WTC11 (cell line): ENCODE measurements at regions not wholly inside any gene's neighbourhood (a gene's known extent, or its start where the extent isn't known, plus 50 kb on each side); places are given as distances from the start of the nearest gene placed in this dataset.

Source experiments
- ATAC-seq: fragments of 200-7000 bp; cut with Tn5 transposase; 2 replicates; pipeline ENCODE4 v1.10.0; 2021; ENCODE audit warnings: mild to moderate bottlenecking, moderate library complexity
- CTCF ChIA-PET: fragments of 300-600 bp; sonication (Branson Sonifier 250); formaldehyde crosslinking; loops from one replicate; lab custom pipeline; 2021; ENCODE audit warnings: antibody characterized with exemption; lab: Charles Lee
- POLR2A ChIA-PET: fragments of 350-600 bp; sonication (Branson Sonifier 250); formaldehyde crosslinking; loops from one replicate; lab custom pipeline; 2021; ENCODE audit warnings: antibody characterized with exemption; lab: Charles Lee
- DNase-seq: peaks from one replicate; pipeline ENCODE4 v3.0.0; 2021; ENCODE audit warnings: low spot score
- H3K27ac Mint-ChIP-seq: 2 replicates; pipeline ENCODE4 v1.8.0; 2021; ENCODE audit warnings: mixed read lengths
- H3K27me3 Mint-ChIP-seq: 2 replicates; pipeline ENCODE4 v1.8.0; 2021; ENCODE audit warnings: low read depth, mild to moderate bottlenecking, moderate library complexity, mixed read lengths
- H3K36me3 Mint-ChIP-seq: 2 replicates; pipeline ENCODE4 v1.8.0; 2021; ENCODE audit warnings: mixed read lengths
- H3K4me1 Mint-ChIP-seq: 2 replicates; pipeline ENCODE4 v1.8.0; 2022; ENCODE audit warnings: mixed read lengths
- H3K4me3 Mint-ChIP-seq: 2 replicates; pipeline ENCODE4 v1.8.0; 2021; ENCODE audit warnings: mild to moderate bottlenecking, moderate library complexity, mixed read lengths
- H3K9me3 Mint-ChIP-seq: 2 replicates; pipeline ENCODE4 v1.8.0; 2021; ENCODE audit warnings: mixed read lengths
- CREB1 ChIP-seq: sonication (generic); formaldehyde crosslinking; IDR thresholded peaks from 2 replicates; pipeline ENCODE4 v1.8.0; 2023; ENCODE audit warnings: mild to moderate bottlenecking, missing genetic modification reagents
- E2F4 ChIP-seq: sonication (generic); formaldehyde crosslinking; IDR thresholded peaks from 2 replicates; pipeline ENCODE4 v1.8.1; 2022; ENCODE audit warnings: low read depth, mild to moderate bottlenecking, moderate library complexity, missing genetic modification reagents, borderline replicate concordance
- IRF1 ChIP-seq: sonication (generic); formaldehyde crosslinking; IDR thresholded peaks from 2 replicates; pipeline ENCODE4 v1.8.0; 2023; ENCODE audit warnings: missing genetic modification reagents
- NFE2L1 ChIP-seq: sonication (generic); formaldehyde crosslinking; IDR thresholded peaks from 2 replicates; pipeline ENCODE4 v1.8.1; 2023; ENCODE audit warnings: missing genetic modification reagents
- NFYB ChIP-seq: sonication (generic); formaldehyde crosslinking; conservative IDR thresholded peaks from 2 replicates; pipeline ENCODE4 v1.8.0; 2022; ENCODE audit warnings: low read depth, missing genetic modification reagents
- PRRX2 ChIP-seq: fragments of 250-450 bp; sonication (Bioruptor Pico); IDR thresholded peaks from 2 replicates; pipeline ENCODE4 v1.8.0; 2021; ENCODE audit warnings: mild to moderate bottlenecking
- STAT6 ChIP-seq: sonication (generic); formaldehyde crosslinking; conservative IDR thresholded peaks from 2 replicates; pipeline ENCODE4 v1.8.1; 2023; ENCODE audit warnings: mild to moderate bottlenecking, low read depth, missing genetic modification reagents, moderate library complexity
- USF2 ChIP-seq: sonication (generic); formaldehyde crosslinking; IDR thresholded peaks from 2 replicates; pipeline ENCODE4 v1.8.1; 2023; ENCODE audit warnings: mild to moderate bottlenecking, missing genetic modification reagents, moderate library complexity
- ZNF121 ChIP-seq: sonication (generic); formaldehyde crosslinking; IDR thresholded peaks from 2 replicates; pipeline ENCODE4 v1.8.0; 2023; ENCODE audit warnings: missing genetic modification reagents
- ZNF138 ChIP-seq: sonication (generic); formaldehyde crosslinking; conservative IDR thresholded peaks from 2 replicates; pipeline ENCODE4 v1.8.1; 2022; ENCODE audit warnings: mild to moderate bottlenecking, moderate library complexity, missing genetic modification reagents
- ZNF263 ChIP-seq: sonication (generic); formaldehyde crosslinking; IDR thresholded peaks from 2 replicates; pipeline ENCODE4 v1.8.1; 2022; ENCODE audit warnings: low read depth, mild to moderate bottlenecking, moderate library complexity, missing genetic modification reagents
- TF ChIP-seq, protein P1 (sequence below): fragments of 250-450 bp; sonication (Bioruptor Pico); IDR thresholded peaks from 2 replicates; pipeline ENCODE4 v1.9.0; 2021; ENCODE audit warnings: moderate library complexity, mild to moderate bottlenecking, inconsistent platforms, borderline replicate concordance
- TF ChIP-seq, protein P2 (sequence below): fragments of 250-450 bp; sonication (Bioruptor Pico); IDR thresholded peaks from 2 replicates; pipeline ENCODE4 v1.9.0; 2021; ENCODE audit warnings: mild to moderate bottlenecking
- TF ChIP-seq, protein P3 (sequence below): sonication (generic); formaldehyde crosslinking; IDR thresholded peaks from 2 replicates; pipeline ENCODE4 v1.8.0; 2022; ENCODE audit warnings: missing genetic modification reagents
- TF ChIP-seq, protein P4 (sequence below): sonication (generic); formaldehyde crosslinking; IDR thresholded peaks from 2 replicates; pipeline ENCODE4 v1.8.1; 2022; ENCODE audit warnings: missing genetic modification reagents, borderline replicate concordance

DNA sequence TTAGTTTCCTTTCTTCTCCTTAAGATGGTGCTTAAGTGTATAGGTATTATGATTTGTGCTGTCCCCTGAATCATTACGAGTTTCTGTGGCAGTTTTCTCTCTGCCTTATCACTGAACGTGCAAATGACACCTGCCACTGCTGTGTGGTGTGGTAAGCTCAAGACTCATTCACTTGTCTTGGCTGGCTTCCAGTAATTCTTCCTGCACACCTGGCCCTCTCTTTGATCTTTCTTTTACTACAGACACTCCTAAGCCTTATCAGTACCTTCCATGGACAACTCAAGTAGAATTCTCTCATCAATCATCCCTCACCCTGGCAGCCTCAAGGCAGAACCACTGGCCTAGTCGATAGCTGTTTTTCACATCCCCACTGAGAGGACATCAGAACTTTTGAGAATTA is 82.6 kb upstream of the ADAMTS19 start:
- CTCF ChIA-PET = no interaction called here
- DNase-seq = no peak
- no peak overlapping the region for H3K4me3 Mint-ChIP-seq

DNA sequence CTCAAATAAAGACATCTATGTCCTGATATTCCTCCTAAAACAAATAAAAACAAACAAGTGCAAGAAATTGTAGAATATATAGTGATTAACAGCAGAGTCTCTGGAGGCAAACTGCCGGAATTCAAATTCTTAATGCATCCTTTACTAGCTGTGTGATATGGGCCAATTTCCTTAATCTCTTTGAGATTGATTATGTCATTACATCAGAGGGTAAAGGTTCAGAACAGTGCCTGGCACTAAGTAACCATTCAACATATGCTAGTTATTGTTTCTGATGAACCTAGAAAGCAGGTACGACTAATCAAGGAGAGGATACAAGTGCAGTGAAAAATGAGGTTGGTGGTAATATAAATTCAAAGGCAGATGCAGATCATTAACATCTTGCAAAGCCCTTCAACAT is 81.1 kb upstream of the ADAMTS19 start:
- Mint-ChIP-seq H3K4me1 (peaks cover 15% of the 10 kb centered on the region; the same call in 1 of the 2 replicates), H3K9me3 (no peaks in the 10 kb centered on the region), H3K27ac (no peak overlapping the region), H3K27me3 (no peaks in the 10 kb centered on the region), H3K36me3 (no peaks in the 10 kb centered on the region), H3K4me3 (no peak overlapping the region)
- no peak for ATAC-seq
- CTCF ChIA-PET = no interaction called here
- POLR2A ChIA-PET = no interaction called here
- no peak for DNase-seq
- no peak for TF ChIP-seq ZNF121 (CRISPR knock-in tag)
- no peak for TF ChIP-seq CREB1
- no peak for TF ChIP-seq NFE2L1 (CRISPR knock-in tag)
- TF ChIP-seq, protein P1, sequence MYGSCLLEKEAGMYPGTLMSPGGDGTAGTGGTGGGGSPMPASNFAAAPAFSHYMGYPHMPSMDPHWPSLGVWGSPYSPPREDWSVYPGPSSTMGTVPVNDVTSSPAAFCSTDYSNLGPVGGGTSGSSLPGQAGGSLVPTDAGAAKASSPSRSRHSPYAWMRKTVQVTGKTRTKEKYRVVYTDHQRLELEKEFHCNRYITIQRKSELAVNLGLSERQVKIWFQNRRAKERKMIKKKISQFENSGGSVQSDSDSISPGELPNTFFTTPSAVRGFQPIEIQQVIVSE = no peak
- TF ChIP-seq, protein P2, sequence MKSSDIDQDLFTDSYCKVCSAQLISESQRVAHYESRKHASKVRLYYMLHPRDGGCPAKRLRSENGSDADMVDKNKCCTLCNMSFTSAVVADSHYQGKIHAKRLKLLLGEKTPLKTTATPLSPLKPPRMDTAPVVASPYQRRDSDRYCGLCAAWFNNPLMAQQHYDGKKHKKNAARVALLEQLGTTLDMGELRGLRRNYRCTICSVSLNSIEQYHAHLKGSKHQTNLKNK (CRISPR knock-in tag) = no peak
- TF ChIP-seq, protein P3, sequence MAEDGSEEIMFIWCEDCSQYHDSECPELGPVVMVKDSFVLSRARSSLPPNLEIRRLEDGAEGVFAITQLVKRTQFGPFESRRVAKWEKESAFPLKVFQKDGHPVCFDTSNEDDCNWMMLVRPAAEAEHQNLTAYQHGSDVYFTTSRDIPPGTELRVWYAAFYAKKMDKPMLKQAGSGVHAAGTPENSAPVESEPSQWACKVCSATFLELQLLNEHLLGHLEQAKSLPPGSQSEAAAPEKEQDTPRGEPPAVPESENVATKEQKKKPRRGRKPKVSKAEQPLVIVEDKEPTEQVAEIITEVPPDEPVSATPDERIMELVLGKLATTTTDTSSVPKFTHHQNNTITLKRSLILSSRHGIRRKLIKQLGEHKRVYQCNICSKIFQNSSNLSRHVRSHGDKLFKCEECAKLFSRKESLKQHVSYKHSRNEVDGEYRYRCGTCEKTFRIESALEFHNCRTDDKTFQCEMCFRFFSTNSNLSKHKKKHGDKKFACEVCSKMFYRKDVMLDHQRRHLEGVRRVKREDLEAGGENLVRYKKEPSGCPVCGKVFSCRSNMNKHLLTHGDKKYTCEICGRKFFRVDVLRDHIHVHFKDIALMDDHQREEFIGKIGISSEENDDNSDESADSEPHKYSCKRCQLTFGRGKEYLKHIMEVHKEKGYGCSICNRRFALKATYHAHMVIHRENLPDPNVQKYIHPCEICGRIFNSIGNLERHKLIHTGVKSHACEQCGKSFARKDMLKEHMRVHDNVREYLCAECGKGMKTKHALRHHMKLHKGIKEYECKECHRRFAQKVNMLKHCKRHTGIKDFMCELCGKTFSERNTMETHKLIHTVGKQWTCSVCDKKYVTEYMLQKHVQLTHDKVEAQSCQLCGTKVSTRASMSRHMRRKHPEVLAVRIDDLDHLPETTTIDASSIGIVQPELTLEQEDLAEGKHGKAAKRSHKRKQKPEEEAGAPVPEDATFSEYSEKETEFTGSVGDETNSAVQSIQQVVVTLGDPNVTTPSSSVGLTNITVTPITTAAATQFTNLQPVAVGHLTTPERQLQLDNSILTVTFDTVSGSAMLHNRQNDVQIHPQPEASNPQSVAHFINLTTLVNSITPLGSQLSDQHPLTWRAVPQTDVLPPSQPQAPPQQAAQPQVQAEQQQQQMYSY = no peak
- no peak for TF ChIP-seq E2F4 (CRISPR knock-in tag)
- TF ChIP-seq PRRX2 = no peak
- TF ChIP-seq ZNF138 = no peak
- TF ChIP-seq ZNF263 = no peak
- TF ChIP-seq STAT6 = no peak
- TF ChIP-seq, protein P4, sequence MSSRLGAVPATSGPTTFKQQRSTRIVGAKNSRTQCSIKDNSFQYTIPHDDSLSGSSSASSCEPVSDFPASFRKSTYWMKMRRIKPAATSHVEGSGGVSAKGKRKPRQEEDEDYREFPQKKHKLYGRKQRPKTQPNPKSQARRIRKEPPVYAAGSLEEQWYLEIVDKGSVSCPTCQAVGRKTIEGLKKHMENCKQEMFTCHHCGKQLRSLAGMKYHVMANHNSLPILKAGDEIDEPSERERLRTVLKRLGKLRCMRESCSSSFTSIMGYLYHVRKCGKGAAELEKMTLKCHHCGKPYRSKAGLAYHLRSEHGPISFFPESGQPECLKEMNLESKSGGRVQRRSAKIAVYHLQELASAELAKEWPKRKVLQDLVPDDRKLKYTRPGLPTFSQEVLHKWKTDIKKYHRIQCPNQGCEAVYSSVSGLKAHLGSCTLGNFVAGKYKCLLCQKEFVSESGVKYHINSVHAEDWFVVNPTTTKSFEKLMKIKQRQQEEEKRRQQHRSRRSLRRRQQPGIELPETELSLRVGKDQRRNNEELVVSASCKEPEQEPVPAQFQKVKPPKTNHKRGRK (CRISPR knock-in tag) = no peak
- TF ChIP-seq USF2 (CRISPR knock-in tag) = no peak

More for the DNA sequence above, 82.6 kb upstream of the ADAMTS19 start:
- H3K4me1 Mint-ChIP-seq = peaks cover 9% of the 10 kb centered on the region; the same call in 1 of the 2 replicates
- no peaks in the 10 kb centered on the region for H3K9me3 Mint-ChIP-seq
- no peaks in the 10 kb centered on the region for H3K36me3 Mint-ChIP-seq
- H3K27ac Mint-ChIP-seq = no peak overlapping the region
- no peaks in the 10 kb centered on the region for H3K27me3 Mint-ChIP-seq
- POLR2A ChIA-PET = no interaction called here
- ATAC-seq = peak; percentile 24; the same call in 1 of the 2 replicates
- TF ChIP-seq IRF1 (CRISPR knock-in tag) (no peak), NFYB (CRISPR knock-in tag) (no peak), STAT6 (no peak)
- TF ChIP-seq, all 79 proteins: peak for 0
